ENCODE measurements at regions not wholly inside any gene's neighbourhood (a gene's known extent, or its start where the extent isn't known, plus 50 kb on each side); places are given as distances from the start of the nearest gene placed in this dataset.
"Not testable (repeated sequence)": the region's sequence is repeated elsewhere in the genome, so short reads cannot be mapped to it uniquely, and the experiment has no call there.

DNA sequence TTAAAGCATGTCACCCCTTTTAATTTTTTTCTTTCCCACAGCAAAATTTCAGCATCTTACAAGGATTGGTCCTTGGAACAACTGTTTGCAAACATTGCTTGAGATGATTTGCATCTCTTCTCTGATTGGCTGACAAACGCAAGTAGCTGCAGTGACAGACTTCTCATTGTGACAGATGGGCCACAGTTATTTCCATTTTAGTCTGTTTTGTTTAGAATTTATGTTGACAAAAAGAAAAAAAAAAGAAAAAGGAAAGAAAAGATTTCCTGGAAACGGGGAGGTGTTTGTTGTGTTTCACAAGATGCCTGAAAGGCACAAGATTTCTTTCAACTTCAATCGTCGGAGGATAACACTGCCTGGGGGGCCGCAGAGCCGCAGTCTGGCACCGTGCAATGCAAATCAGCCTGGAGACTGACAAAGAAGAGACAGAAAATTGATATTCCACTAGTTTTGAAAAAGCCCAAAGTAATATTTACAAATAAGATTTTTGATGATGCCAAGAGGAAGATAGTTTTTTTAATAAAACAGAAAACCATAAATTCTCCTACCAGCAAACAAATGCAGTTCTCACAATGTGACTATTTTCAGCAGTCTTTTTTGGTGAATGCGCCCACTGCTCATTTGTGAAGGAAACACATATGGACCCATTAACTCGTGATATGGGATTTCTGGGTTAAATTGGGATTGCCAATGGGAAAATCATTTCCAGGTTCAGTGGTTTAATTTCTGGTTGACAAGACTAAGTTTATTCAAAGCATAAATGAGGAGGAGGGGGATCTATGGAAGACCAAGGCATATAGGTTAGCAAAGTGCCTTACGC lies 296.2 kb upstream of the SMIM21 start:
- no peak for DNase-seq

DNA sequence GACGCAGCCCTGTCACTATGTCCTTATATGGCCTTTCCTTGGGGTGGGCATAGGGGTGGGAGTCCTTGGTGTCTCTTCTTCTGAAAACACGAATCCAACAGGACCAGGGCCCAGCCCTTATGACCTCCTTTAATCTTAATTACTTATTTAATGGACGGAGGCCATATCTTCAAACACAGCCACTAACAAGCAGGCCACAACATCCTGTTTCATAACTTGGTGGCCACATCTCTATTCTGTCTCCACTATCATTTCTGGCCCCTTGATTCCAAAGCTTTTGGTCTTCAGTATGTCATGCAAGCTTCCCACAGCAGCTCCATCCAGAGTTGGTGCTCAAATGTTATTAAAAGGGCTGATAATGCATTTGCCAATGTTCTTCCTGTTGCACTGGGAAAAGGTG lies 287.3 kb upstream of the SMIM21 start:
- no peak for DNase-seq

- not testable (repeated sequence) for DNase-seq
These were observed 284.8 kb upstream of the SMIM21 start for GRCh38 chr18:75712124-75712867.

DNA sequence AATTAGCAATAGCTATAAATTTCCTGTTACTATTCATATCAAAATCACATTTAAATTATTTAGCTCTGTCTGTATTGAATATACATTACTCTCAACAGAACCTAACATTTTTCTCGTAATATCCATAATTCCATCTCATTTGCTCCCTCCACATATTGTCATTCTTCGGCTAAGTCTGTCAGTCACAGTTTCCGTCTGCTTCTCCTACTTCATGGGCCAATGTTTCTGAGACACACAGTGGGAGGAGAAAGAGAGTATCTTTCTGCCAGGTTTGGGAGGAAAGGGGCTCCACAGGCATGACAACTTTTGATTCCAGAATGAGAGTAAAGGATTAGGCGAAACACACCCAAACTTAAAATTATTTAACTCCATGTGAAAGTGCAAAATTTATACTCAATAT lies 273.1 kb upstream of the SMIM21 start:
- DNase-seq, result no peak

GRCh38 chr18:75698861-75699260 lies 271.4 kb upstream of the SMIM21 start:
- DNase-seq, result peak in 1 of 3 experiments; percentile 34

- no peak for DNase-seq
These were observed 270.0 kb upstream of the SMIM21 start for GRCh38 chr18:75697493-75697892.

DNA sequence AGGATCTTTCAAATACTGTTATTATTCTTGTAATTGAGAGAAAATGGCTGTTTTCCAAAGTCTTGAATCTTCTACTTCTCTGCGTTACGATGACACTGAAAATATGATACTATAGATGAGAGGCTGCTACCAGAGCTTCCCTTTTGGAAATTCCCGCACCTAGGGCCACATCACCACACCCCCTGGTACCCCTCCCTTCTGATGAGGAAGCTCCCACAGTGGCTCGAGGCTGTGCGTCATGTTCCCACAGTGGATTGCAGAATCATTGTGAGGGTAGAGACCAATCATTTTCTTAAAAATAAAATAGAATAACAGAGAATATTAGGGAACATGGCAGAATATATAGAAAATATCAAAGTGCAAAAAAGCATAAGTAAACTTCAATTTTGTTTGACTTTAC lies 268.9 kb upstream of the SMIM21 start:
- DNase-seq, result no peak

DNA sequence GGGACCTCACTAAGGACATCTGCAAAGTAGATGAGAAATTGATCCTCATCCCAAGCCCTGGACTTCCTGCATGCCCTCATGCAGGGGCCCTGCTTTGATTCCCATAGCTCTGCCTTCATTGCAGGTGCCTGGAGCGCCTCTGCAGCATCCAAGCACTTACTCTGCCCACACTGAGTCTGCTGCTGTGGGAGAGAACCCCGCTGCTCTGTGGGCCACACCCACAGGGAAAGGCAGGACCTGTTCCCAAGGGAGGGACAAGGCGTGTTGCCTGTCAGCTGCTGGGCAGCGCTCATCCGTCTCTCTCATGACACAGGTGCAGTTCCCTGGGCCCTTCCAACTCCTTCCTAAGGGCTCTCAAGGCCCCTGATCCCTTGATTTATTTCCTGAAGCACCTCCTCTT lies 266.8 kb upstream of the SMIM21 start:
- DNase-seq, result peak; percentile 19 to 86 (median 45)

- DNase-seq, result no peak
These were observed 264.0 kb upstream of the SMIM21 start for GRCh38 chr18:75691483-75691882.

DNA sequence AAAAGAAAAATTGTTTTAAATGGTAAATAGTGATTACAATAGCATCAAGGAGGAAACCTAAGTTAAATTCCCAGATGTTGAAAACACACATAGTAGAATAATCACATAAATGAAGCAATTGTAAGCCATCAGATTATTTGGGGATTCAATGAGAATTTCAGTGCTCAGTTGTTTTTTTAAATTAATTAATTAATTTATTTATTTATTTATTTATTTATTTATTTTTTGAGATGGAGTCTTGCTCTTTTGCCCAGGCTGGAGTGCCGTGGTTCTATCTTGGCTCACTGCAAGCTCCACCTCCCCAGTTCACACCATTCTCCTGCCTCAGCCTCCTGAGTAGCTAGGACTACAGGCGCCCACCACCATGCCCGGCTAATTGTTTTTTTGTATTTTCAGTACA lies 262.8 kb upstream of the SMIM21 start:
- DNase-seq, result not testable (repeated sequence)

- DNase-seq, result no peak
These were observed 260.1 kb upstream of the SMIM21 start for GRCh38 chr18:75687626-75688025.

DNA sequence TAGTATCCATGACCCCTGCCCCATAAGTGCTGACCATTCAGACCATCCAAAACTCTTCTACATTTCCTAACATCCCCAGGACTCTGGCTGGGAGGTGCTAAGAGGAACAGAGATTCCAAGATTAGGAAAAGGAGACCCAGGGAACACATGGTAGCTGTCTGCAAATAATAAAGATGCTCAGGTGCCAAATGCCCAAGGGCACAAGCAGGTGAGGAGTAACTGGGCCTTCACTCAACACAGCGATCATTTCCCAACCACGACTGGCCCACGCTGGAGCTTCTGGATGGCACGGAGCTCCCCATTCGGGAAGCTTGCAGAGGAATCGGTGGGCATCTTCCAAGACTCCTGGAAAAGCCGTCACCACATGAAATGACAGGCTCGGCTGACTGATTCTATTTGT lies 255.9 kb upstream of the SMIM21 start:
- no peak for DNase-seq

- DNase-seq, result no peak
These were observed 254.1 kb upstream of the SMIM21 start for GRCh38 chr18:75681538-75682115.

- DNase-seq, result no peak
These were observed 251.8 kb upstream of the SMIM21 start for GRCh38 chr18:75679331-75679730.

GRCh38 chr18:75678627-75679026 lies 251.1 kb upstream of the SMIM21 start:
- no peak for DNase-seq

- DNase-seq, result no peak
These were observed 250.4 kb upstream of the SMIM21 start for GRCh38 chr18:75677696-75678455.

DNA sequence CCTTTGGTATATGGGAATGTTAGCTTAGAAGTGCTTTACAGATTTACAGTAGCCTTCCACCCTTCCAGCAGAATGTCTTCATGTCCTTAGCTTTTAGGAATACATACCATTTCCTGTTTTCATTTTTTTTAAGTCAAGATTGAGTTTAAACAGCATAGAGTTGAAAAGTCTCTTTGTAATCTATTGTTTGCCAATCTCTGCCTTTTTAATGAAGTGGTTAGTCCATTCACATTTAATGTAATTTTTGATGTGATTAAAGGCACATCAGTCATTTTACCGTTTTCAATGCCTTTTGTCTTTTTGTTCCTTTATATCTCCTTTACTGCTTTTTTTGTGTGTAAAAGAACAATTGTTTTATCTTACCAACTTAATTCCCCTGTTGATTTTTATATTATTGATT lies 233.4 kb upstream of the SMIM21 start:
- no peak for DNase-seq

DNA sequence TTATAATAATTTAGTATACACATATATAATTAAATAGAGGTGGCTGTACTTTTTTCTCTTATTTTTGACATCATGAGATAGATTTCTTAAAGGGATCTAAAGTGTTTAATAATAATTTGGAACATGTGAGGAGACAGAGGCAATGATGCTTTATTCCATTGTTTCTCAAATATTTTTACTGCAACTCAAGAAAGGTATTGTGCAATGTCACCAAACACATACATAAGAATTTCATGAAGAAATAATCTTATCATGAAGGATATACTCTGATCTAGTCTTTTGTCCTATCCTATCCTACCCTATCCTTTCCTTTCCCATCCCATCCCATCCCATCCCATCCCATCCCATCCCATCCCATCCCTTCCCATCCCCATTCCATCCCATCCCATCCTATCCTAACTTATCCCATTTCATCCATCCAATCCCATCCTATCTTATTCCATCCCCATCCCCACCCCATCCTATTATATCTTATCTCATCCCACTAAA lies 232.1 kb upstream of the SMIM21 start:
- no peak for DNase-seq

DNA sequence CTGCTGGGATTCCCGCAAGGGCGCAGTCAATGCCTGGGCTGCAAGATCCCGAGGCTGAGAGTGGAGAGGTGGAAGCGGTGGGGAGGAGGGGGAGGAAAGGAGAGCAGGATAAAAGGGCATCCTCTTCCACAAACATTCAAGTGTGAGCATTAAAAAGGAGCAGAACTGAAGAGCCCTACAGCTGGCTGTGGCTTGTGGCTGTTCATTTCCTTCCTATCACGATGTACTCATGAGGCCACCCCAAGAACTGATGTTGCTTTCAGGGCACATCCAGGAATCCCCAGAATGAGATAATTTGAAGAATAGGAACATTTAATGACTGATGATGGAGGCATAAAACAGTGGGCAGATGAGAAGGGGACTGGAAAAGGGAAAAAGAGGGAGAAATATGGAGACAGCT lies 230.8 kb upstream of the SMIM21 start:
- peak in 1 of 3 experiments; percentile 12 for DNase-seq

GRCh38 chr18:75656563-75657247 lies 229.2 kb upstream of the SMIM21 start:
- DNase-seq, result no peak

- no peak for DNase-seq
These were observed 228.5 kb upstream of the SMIM21 start for GRCh38 chr18:75656035-75656434.

Data from NCI-H1417 (cell line).